Loucy (cell line): ENCODE measurements at regions not wholly inside any gene's neighbourhood (a gene's known extent, or its start where the extent isn't known, plus 50 kb on each side); places are given as distances from the start of the nearest gene placed in this dataset.

Experiments used
- H2AFZ ChIP-seq: fragments of 200-600 bp; sonication (generic); 2 replicates; pipeline ENCODE4 v1.6.0; 2016; ENCODE audit warnings: antibody characterized with exemption, mild to moderate bottlenecking, low read length, moderate library complexity
- H3F3A ChIP-seq: fragments of 200-600 bp; 2 replicates; pipeline ENCODE4 v1.6.0; 2016; ENCODE audit warnings: antibody characterized with exemption, low read depth, mild to moderate bottlenecking
- H3K27me3 ChIP-seq: fragments of 200-600 bp; sonication (generic); 2 replicates; pipeline ENCODE4 v1.6.1; 2014; ENCODE audit warnings: low read length, mild to moderate bottlenecking; ENCODE audit not compliant: insufficient read depth, poor library complexity, severe bottlenecking
- H3K36me3 ChIP-seq: fragments of 200-600 bp; sonication (generic); 2 replicates; pipeline ENCODE4 v1.6.1; 2016; ENCODE audit warnings: low read length; ENCODE audit not compliant: insufficient read depth
- H3K4me1 ChIP-seq: fragments of 200-600 bp; sonication (generic); 2 replicates; pipeline ENCODE4 v1.5.1; 2014; ENCODE audit warnings: low read length, mild to moderate bottlenecking; ENCODE audit not compliant: insufficient read depth, poor library complexity, severe bottlenecking
- H3K4me2 ChIP-seq: fragments of 200-600 bp; sonication (generic); 2 replicates; pipeline ENCODE4 v1.6.0; 2014; ENCODE audit warnings: antibody characterized with exemption, low read length, low read depth, mild to moderate bottlenecking; ENCODE audit not compliant: poor library complexity, severe bottlenecking
- H3K4me3 ChIP-seq: fragments of 200-600 bp; sonication (generic); 2 replicates; pipeline ENCODE4 v1.5.1; 2014; ENCODE audit warnings: low read length, mild to moderate bottlenecking, mixed read lengths; ENCODE audit not compliant: poor library complexity, severe bottlenecking
- H3K79me2 ChIP-seq: fragments of 200-600 bp; sonication (generic); 2 replicates; pipeline ENCODE4 v1.6.1; 2014; ENCODE audit warnings: low read length; ENCODE audit not compliant: insufficient read depth
- H3K9ac ChIP-seq: fragments of 200-600 bp; sonication (generic); 2 replicates; pipeline ENCODE4 v1.6.0; 2014; ENCODE audit warnings: mild to moderate bottlenecking, low read depth, low read length, moderate library complexity; ENCODE audit not compliant: poor library complexity, severe bottlenecking
- H3K9me2 ChIP-seq: fragments of 200-600 bp; sonication (generic); replicated peaks from 2 replicates; pipeline ENCODE4 v1.6.1; 2016; ENCODE audit warnings: low read depth, low read length, mixed read lengths
- H3K9me3 ChIP-seq: fragments of 200-600 bp; sonication (generic); 2 replicates; pipeline ENCODE4 v1.6.1; 2014; ENCODE audit warnings: mild to moderate bottlenecking, antibody characterized with exemption, low read length, low read depth; ENCODE audit not compliant: insufficient read depth
- H4K20me1 ChIP-seq: fragments of 200-600 bp; sonication (generic); 2 replicates; pipeline ENCODE4 v1.6.0; 2014; ENCODE audit warnings: antibody characterized with exemption, low read length, mild to moderate bottlenecking; ENCODE audit not compliant: insufficient read depth, poor library complexity, severe bottlenecking
- EZH2phosphoT487 ChIP-seq: fragments of 200-600 bp; IDR thresholded peaks from 2 replicates; pipeline ENCODE4 v1.6.1; 2018; ENCODE audit warnings: antibody characterized with exemption, mild to moderate bottlenecking, moderate library complexity, borderline replicate concordance
- TF ChIP-seq, protein P1 (sequence below): fragments of 200-600 bp; sonication (generic); conservative IDR thresholded peaks from 2 replicates; pipeline ENCODE4 v1.5.1; 2014; ENCODE audit warnings: mild to moderate bottlenecking, antibody characterized with exemption, low read length

DNA sequence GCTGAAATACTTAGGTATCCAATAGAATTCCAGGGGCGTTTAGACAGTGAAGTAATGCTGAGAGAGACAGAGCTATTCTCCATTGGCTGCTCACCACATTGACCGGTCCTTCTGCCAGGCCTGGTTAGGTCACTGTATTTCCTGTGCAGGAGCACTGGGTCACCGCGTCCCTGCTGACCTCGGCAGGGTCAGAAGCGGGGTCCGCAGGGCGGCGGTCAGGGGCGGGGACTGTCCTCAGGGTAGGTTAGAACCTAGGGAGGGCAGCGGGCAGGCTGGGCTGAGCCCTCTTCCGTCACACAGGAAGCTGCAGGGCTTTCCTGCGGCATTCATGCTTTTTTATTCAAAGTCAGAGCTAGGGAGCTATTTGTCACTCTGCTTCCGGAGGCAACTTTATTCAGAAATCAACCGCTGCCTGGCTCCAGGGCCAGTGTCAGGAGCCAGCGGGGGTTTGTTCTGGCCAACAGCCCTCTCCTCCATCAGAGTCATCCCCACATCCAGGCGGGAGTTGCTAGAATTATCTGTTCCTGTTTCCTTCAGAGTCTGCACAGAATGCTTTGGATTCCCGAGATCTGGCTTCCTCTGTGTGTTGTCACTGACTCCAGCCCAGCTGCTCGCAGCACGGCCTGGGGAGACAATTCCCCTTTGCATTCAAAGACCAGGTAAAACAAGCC lies 81.2 kb upstream of the WASF3 start:
- Histone ChIP-seq H2AFZ (no peak overlapping the region), H3K9ac (no peak overlapping the region), H3K4me3 (no peak overlapping the region)

GRCh38 chr13:26476782-26477142 lies 80.7 kb upstream of the WASF3 start:
- TF ChIP-seq EZH2phosphoT487 = no peak
- TF ChIP-seq, protein P1, sequence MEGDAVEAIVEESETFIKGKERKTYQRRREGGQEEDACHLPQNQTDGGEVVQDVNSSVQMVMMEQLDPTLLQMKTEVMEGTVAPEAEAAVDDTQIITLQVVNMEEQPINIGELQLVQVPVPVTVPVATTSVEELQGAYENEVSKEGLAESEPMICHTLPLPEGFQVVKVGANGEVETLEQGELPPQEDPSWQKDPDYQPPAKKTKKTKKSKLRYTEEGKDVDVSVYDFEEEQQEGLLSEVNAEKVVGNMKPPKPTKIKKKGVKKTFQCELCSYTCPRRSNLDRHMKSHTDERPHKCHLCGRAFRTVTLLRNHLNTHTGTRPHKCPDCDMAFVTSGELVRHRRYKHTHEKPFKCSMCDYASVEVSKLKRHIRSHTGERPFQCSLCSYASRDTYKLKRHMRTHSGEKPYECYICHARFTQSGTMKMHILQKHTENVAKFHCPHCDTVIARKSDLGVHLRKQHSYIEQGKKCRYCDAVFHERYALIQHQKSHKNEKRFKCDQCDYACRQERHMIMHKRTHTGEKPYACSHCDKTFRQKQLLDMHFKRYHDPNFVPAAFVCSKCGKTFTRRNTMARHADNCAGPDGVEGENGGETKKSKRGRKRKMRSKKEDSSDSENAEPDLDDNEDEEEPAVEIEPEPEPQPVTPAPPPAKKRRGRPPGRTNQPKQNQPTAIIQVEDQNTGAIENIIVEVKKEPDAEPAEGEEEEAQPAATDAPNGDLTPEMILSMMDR = no peak
- H3K4me1 ChIP-seq = no peaks in the 10 kb centered on the region
- no peak overlapping the region for H3K9ac ChIP-seq

More for the DNA sequence above, 81.2 kb upstream of the WASF3 start:
- Histone ChIP-seq H3K36me3 (no peaks in the 10 kb centered on the region), H4K20me1 (no peaks in the 10 kb centered on the region), H3K4me1 (no peaks in the 10 kb centered on the region), H3F3A (no peaks in the 10 kb centered on the region), H3K27me3 (no peaks in the 10 kb centered on the region), H3K9me2 (no peaks in the 10 kb centered on the region), H3K9me3 (no peaks in the 10 kb centered on the region), H3K4me2 (no peak overlapping the region), H3K79me2 (no peaks in the 10 kb centered on the region)
- TF ChIP-seq, protein P1 = no peak

DNA sequence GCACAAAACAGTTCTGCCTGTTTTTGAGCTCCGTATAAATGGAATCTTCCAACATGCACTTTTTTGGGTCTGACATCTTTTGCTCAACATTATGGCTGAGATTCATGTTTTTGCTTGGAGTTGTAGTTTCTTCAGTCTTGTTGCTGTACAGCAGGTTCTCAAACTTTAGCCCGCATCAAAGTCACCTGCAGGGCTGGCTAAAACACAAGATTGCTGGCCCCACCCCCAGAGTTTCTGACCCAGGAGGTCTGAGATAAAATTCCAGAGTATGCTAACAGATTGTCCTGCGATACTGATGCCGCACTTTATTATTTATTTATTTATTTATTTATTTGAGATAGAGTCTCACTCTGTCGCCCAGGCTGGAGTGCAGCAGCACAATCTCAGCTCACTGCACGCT lies 79.8 kb upstream of the WASF3 start:
- no peak overlapping the region for H3K4me3 ChIP-seq
- H4K20me1 ChIP-seq = no peaks in the 10 kb centered on the region
- no peaks in the 10 kb centered on the region for H3K27me3 ChIP-seq
- H3K4me1 ChIP-seq = no peaks in the 10 kb centered on the region
- no peak overlapping the region for H3K4me2 ChIP-seq
- H3K9ac ChIP-seq = no peak overlapping the region
- H3K9me2 ChIP-seq = no peaks in the 10 kb centered on the region
- no peak overlapping the region for H2AFZ ChIP-seq
- TF ChIP-seq, protein P1 = no peak
- no peak for TF ChIP-seq EZH2phosphoT487
- no peaks in the 10 kb centered on the region for H3F3A ChIP-seq
- no peaks in the 10 kb centered on the region for H3K36me3 ChIP-seq
- no peaks in the 10 kb centered on the region for H3K79me2 ChIP-seq
- H3K9me3 ChIP-seq = no peaks in the 10 kb centered on the region

More at GRCh38 chr13:26476782-26477142, 80.7 kb upstream of the WASF3 start:
- Histone ChIP-seq H3K9me2 (no peaks in the 10 kb centered on the region), H3K27me3 (no peaks in the 10 kb centered on the region), H4K20me1 (no peaks in the 10 kb centered on the region), H3K4me2 (no peak overlapping the region), H3F3A (no peaks in the 10 kb centered on the region), H3K9me3 (no peaks in the 10 kb centered on the region), H3K4me3 (no peak overlapping the region), H2AFZ (no peak overlapping the region), H3K36me3 (no peaks in the 10 kb centered on the region), H3K79me2 (no peaks in the 10 kb centered on the region)
